Inferior parietal cortex (tissue), 1 donor: ENCODE measurements at regions not wholly inside any gene's neighbourhood (a gene's known extent, or its start where the extent isn't known, plus 50 kb on each side); places are given as distances from the start of the nearest gene placed in this dataset.

ENCODE experiments used
- DNase-seq: peaks from one replicate; pipeline ENCODE4 v3.0.0-alpha.2; 2016; ENCODE audit errors: extremely low spot score

- no peak for DNase-seq
Measured at GRCh38 chr4:171636606-171637005, 176.6 kb upstream of the GALNTL6 start.

- no peak for DNase-seq
Measured at GRCh38 chr4:171629737-171630136, 183.5 kb upstream of the GALNTL6 start.

- no peak for DNase-seq
Measured at GRCh38 chr4:171629182-171629581, 184.0 kb upstream of the GALNTL6 start.

- no peak for DNase-seq
Measured at GRCh38 chr4:171626554-171626953, 186.7 kb upstream of the GALNTL6 start.

- DNase-seq = no peak
Measured at GRCh38 chr4:171622729-171623128, 190.5 kb upstream of the GALNTL6 start.

GRCh38 chr4:171621646-171622045 is 191.6 kb upstream of the GALNTL6 start:
- no peak for DNase-seq

- DNase-seq = no peak
Measured at GRCh38 chr4:171612907-171613306, 200.3 kb upstream of the GALNTL6 start.

GRCh38 chr4:171602638-171603355 is 210.4 kb upstream of the GALNTL6 start:
- no peak for DNase-seq

GRCh38 chr4:171601091-171601490 is 212.1 kb upstream of the GALNTL6 start:
- DNase-seq = no peak

GRCh38 chr4:171599628-171600027 is 213.6 kb upstream of the GALNTL6 start:
- DNase-seq = no peak

GRCh38 chr4:171594293-171594692 is 218.9 kb upstream of the GALNTL6 start:
- DNase-seq = no peak

GRCh38 chr4:171590716-171591115 is 222.5 kb upstream of the GALNTL6 start:
- DNase-seq = no peak

GRCh38 chr4:171588764-171589163 is 224.4 kb upstream of the GALNTL6 start:
- DNase-seq = no peak

- no peak for DNase-seq
Measured at GRCh38 chr4:171588051-171588545, 225.1 kb upstream of the GALNTL6 start.

- no peak for DNase-seq
Measured at GRCh38 chr4:171583790-171584189, 229.4 kb upstream of the GALNTL6 start.

- no peak for DNase-seq
Measured at GRCh38 chr4:171582961-171583581, 230.1 kb upstream of the GALNTL6 start.

- DNase-seq = no peak
Measured at GRCh38 chr4:171573181-171573580, 240.0 kb upstream of the GALNTL6 start.

GRCh38 chr4:171565130-171565788 is 247.9 kb upstream of the GALNTL6 start:
- no peak for DNase-seq

- no peak for DNase-seq
Measured at GRCh38 chr4:171561419-171561818, 251.8 kb upstream of the GALNTL6 start.

GRCh38 chr4:171553961-171554360 is 259.2 kb upstream of the GALNTL6 start:
- no peak for DNase-seq

GRCh38 chr4:171542640-171543039 is 270.6 kb upstream of the GALNTL6 start:
- no peak for DNase-seq

- no peak for DNase-seq
Measured at GRCh38 chr4:171538601-171539100, 274.6 kb upstream of the GALNTL6 start.

- DNase-seq = no peak
Measured at GRCh38 chr4:171534391-171534790, 278.8 kb upstream of the GALNTL6 start.
